Prostate gland (tissue), 2 donors: ENCODE measurements at regions not wholly inside any gene's neighbourhood (a gene's known extent, or its start where the extent isn't known, plus 50 kb on each side); places are given as distances from the start of the nearest gene placed in this dataset.

ENCODE experiments used
- POLR2A ChIP-seq: fragments of 450-650 bp; IDR thresholded peaks from one replicate; pipeline ENCODE4 v1.6.1; 2016; ENCODE audit warnings: antibody characterized with exemption, mild to moderate bottlenecking
- POLR2AphosphoS5 ChIP-seq: sonication (generic); formaldehyde crosslinking; IDR thresholded peaks from one replicate; pipeline ENCODE4 v1.6.1; 2017; ENCODE audit warnings: antibody characterized with exemption
- TF ChIP-seq, protein P1 (sequence below), 4 experiments: fragments of 200-600 bp in 2 of 4; fragments of 450-650 bp in 2 of 4; sonication (generic) in 2 of 4; IDR thresholded peaks; 1 replicate in 3 of 4; 2 replicates in 1 of 4; pipeline ENCODE4 v1.5.1; 2016 to 2019; ENCODE audit warnings: antibody characterized with exemption in 4 of 4, mild to moderate bottlenecking in 2 of 4, moderate library complexity in 2 of 4

DNA sequence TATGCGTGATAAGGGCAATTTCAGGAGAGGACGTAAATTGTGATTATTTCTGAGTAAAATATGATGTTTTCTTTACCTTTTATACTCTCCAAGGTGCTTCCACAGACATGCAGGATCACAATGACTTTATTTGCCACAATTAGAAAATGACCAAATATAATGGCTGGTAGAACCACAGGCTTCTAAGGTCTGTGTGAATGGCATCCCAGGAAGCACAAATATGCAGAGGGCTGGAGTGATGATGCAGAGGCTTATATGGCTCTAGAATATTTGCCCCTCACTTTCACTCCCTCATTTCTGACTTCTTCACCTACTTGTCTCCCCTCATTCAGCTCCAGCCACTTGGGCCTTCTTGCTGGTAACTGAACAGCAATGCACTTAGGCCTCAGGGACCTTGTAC lies 502.1 kb upstream of the MAP3K7 start:
- TF ChIP-seq POLR2A (no peak), POLR2AphosphoS5 (no peak)
- TF ChIP-seq, protein P1, sequence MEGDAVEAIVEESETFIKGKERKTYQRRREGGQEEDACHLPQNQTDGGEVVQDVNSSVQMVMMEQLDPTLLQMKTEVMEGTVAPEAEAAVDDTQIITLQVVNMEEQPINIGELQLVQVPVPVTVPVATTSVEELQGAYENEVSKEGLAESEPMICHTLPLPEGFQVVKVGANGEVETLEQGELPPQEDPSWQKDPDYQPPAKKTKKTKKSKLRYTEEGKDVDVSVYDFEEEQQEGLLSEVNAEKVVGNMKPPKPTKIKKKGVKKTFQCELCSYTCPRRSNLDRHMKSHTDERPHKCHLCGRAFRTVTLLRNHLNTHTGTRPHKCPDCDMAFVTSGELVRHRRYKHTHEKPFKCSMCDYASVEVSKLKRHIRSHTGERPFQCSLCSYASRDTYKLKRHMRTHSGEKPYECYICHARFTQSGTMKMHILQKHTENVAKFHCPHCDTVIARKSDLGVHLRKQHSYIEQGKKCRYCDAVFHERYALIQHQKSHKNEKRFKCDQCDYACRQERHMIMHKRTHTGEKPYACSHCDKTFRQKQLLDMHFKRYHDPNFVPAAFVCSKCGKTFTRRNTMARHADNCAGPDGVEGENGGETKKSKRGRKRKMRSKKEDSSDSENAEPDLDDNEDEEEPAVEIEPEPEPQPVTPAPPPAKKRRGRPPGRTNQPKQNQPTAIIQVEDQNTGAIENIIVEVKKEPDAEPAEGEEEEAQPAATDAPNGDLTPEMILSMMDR (IDR thresholded peaks at IDR 0.05): no peak
